ENCODE measurements at regions not wholly inside any gene's neighbourhood (a gene's known extent, or its start where the extent isn't known, plus 50 kb on each side); places are given as distances from the start of the nearest gene placed in this dataset.

DNA sequence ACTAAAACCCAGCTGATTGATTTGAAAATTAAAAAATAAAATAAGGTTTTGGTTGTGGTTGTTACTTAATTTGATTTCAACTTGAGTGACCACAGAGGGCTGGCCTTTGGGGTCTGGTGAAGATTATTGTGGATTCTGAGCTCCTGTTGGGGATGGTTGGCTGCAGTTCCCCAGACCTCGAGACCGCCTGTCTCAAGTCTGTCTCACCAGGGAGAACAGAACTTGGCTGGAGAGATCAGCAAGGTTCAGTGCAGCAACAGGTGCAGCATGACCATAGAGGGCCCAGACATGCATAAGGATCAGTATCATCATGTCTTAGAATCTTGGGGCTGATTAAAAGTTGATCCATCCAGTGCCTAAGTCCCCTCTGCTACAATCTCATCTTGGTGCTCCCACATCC, 491.9 kb downstream of the BCOR start:
- no peak for TF ChIP-seq CTCF (conservative IDR thresholded peaks at IDR 0.05; ENCODE audit: low read depth, low read length)
- TF ChIP-seq EZH2 (IDR thresholded peaks at IDR 0.05; ENCODE audit: low read length, unreplicated experiment), result no peak
